BE2C (cell line): ENCODE measurements at regions not wholly inside any gene's neighbourhood (a gene's known extent, or its start where the extent isn't known, plus 50 kb on each side); places are given as distances from the start of the nearest gene placed in this dataset.

Experiments
- DNase-seq: peaks from one replicate; pipeline ENCODE4 v3.0.0-alpha.2; 2020
- H3K27me3 ChIP-seq: fragments of 250-450 bp; sonication (Bioruptor Pico); 2 replicates; pipeline ENCODE4 v1.5.1; 2020; ENCODE audit warnings: mild to moderate bottlenecking
- H3K36me3 ChIP-seq: fragments of 250-450 bp; sonication (Bioruptor Pico); 2 replicates; pipeline ENCODE4 v1.5.1; 2020; ENCODE audit warnings: mild to moderate bottlenecking
- H3K4me1 ChIP-seq: fragments of 250-450 bp; sonication (Bioruptor Pico); 2 replicates; pipeline ENCODE4 v1.5.1; 2020
- H3K4me3 ChIP-seq: 2 replicates; pipeline ENCODE4 v1.5.1; 2011; ENCODE audit warnings: low read depth, low read length
- H3K9me3 ChIP-seq: fragments of 250-450 bp; sonication (Bioruptor Pico); 2 replicates; pipeline ENCODE4 v1.5.1; 2020
- TF ChIP-seq, protein P1 (sequence below): IDR thresholded peaks from 2 replicates; pipeline ENCODE4 v1.5.1; 2012; ENCODE audit warnings: mild to moderate bottlenecking, low read depth, low read length

GRCh38 chr14:34078117-34078743, 127.4 kb upstream of the EGLN3 start:
- no peaks in the 10 kb centered on the region for H3K9me3 ChIP-seq
- no peak overlapping the region for H3K4me3 ChIP-seq
- TF ChIP-seq, protein P1, sequence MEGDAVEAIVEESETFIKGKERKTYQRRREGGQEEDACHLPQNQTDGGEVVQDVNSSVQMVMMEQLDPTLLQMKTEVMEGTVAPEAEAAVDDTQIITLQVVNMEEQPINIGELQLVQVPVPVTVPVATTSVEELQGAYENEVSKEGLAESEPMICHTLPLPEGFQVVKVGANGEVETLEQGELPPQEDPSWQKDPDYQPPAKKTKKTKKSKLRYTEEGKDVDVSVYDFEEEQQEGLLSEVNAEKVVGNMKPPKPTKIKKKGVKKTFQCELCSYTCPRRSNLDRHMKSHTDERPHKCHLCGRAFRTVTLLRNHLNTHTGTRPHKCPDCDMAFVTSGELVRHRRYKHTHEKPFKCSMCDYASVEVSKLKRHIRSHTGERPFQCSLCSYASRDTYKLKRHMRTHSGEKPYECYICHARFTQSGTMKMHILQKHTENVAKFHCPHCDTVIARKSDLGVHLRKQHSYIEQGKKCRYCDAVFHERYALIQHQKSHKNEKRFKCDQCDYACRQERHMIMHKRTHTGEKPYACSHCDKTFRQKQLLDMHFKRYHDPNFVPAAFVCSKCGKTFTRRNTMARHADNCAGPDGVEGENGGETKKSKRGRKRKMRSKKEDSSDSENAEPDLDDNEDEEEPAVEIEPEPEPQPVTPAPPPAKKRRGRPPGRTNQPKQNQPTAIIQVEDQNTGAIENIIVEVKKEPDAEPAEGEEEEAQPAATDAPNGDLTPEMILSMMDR: no peak
- H3K36me3 ChIP-seq: no peaks in the 10 kb centered on the region
- no peak for DNase-seq
- H3K4me1 ChIP-seq: peaks cover 3% of the 10 kb centered on the region; the same call in 1 of the 2 replicates
- H3K27me3 ChIP-seq: no peaks in the 10 kb centered on the region

- Histone ChIP-seq H3K9me3 (no peaks in the 10 kb centered on the region), H3K27me3 (no peaks in the 10 kb centered on the region), H3K4me1 (0 out of 2 replicates have a peak, but pooled peaks cover 3% of the 10 kb centered on the region), H3K36me3 (no peaks in the 10 kb centered on the region), H3K4me3 (no peak overlapping the region)
- TF ChIP-seq, protein P1: no peak
- no peak for DNase-seq
Measured at GRCh38 chr14:34075826-34076225, 125.0 kb upstream of the EGLN3 start.

- no peaks in the 10 kb centered on the region for H3K9me3 ChIP-seq
- TF ChIP-seq, protein P1: no peak
- H3K4me3 ChIP-seq: no peak overlapping the region
- H3K4me1 ChIP-seq: 0 out of 2 replicates have a peak, but pooled peaks cover 3% of the 10 kb centered on the region
- H3K36me3 ChIP-seq: no peaks in the 10 kb centered on the region
- no peaks in the 10 kb centered on the region for H3K27me3 ChIP-seq
- DNase-seq: no peak
Measured at GRCh38 chr14:34075042-34075744, 124.3 kb upstream of the EGLN3 start.

- no peak for DNase-seq
- TF ChIP-seq, protein P1: no peak
- Histone ChIP-seq H3K9me3 (no peaks in the 10 kb centered on the region), H3K4me3 (no peak overlapping the region), H3K36me3 (no peaks in the 10 kb centered on the region), H3K27me3 (no peaks in the 10 kb centered on the region), H3K4me1 (0 out of 2 replicates have a peak, but pooled peaks cover 3% of the 10 kb centered on the region)
Measured at GRCh38 chr14:34072921-34073320, 122.0 kb upstream of the EGLN3 start.

DNA sequence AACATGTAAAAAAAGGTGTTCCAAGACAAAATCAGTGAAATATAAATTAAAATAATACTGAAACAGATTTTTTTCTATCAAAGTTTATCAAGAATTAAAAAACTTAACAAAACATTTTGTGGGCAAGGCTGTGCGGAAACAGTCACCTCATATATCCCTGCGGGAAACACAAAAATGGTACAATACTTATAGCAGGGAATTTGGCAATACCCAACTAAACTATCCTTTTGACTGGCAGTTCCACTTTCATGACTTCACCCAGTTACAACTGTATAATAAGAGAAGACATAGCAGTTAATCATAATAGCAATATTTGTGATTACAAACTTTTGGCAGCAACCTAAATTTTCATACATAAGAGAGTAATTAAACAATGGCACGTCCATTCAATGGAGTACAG, 121.5 kb upstream of the EGLN3 start:
- TF ChIP-seq, protein P1: no peak
- H3K4me1 ChIP-seq: 0 out of 2 replicates have a peak, but pooled peaks cover 3% of the 10 kb centered on the region
- H3K27me3 ChIP-seq: no peaks in the 10 kb centered on the region
- H3K4me3 ChIP-seq: no peak overlapping the region
- DNase-seq: no peak
- H3K9me3 ChIP-seq: no peaks in the 10 kb centered on the region
- H3K36me3 ChIP-seq: no peaks in the 10 kb centered on the region

DNA sequence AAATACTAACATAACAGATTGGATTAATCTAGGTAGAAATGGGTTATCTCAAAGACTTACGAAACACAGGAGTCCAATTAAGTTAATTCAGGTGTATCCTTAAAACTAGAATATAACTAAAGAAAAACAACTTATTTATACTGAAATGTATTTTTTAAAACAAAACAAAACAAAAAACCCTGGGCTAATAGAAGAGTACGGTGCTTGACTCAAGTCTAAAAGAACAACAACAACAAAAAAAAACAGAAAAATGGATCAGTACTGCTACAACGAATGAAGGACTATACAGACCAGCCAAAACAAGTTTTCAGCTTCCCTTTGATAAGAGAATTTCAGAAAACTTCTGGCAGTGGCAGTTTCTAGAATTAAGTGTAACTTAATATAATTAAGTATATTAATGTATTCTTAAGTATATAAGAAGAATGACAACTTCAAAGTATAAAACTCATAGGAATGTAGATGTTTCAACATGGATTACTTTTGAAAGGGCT, 120.1 kb upstream of the EGLN3 start:
- TF ChIP-seq, protein P1: no peak
- no peaks in the 10 kb centered on the region for H3K9me3 ChIP-seq
- DNase-seq: no peak
- H3K36me3 ChIP-seq: no peaks in the 10 kb centered on the region
- H3K4me1 ChIP-seq: 0 out of 2 replicates have a peak, but pooled peaks cover 3% of the 10 kb centered on the region
- H3K27me3 ChIP-seq: no peaks in the 10 kb centered on the region
- H3K4me3 ChIP-seq: no peak overlapping the region
